Smooth muscle cell (in vitro differentiated cells): ENCODE measurements at regions not wholly inside any gene's neighbourhood (a gene's known extent, or its start where the extent isn't known, plus 50 kb on each side); places are given as distances from the start of the nearest gene placed in this dataset.
"Not testable (repeated sequence)": the region's sequence is repeated elsewhere in the genome, so short reads cannot be mapped to it uniquely, and the experiment has no call there.

Experiments used
- DNase-seq: peaks from one replicate; lab custom pipeline; 2025; ENCODE audit not compliant: unreplicated experiment; lab: John Stamatoyannopoulos, UW
- H2AFZ ChIP-seq: fragments of 200-600 bp; sonication (generic); 2 replicates; pipeline ENCODE4 v1.6.0; 2016; ENCODE audit warnings: antibody characterized with exemption, low read depth, mild to moderate bottlenecking
- H3F3A ChIP-seq: fragments of 200-600 bp; sonication (generic); 2 replicates; pipeline ENCODE4 v1.6.0; 2017; ENCODE audit warnings: antibody characterized with exemption, low read depth
- H3K27ac ChIP-seq: fragments of 200-600 bp; sonication (generic); 2 replicates; pipeline ENCODE4 v1.5.1; 2016; ENCODE audit warnings: low read depth, mild to moderate bottlenecking
- H3K27me3 ChIP-seq: fragments of 200-600 bp; sonication (generic); 2 replicates; pipeline ENCODE4 v1.6.1; 2016; ENCODE audit warnings: low read depth, mild to moderate bottlenecking
- H3K36me3 ChIP-seq: fragments of 200-600 bp; sonication (generic); 2 replicates; pipeline ENCODE4 v1.5.1; 2016; ENCODE audit warnings: low read depth
- H3K4me1 ChIP-seq: fragments of 200-600 bp; sonication (generic); 2 replicates; pipeline ENCODE4 v1.5.1; 2016; ENCODE audit warnings: low read depth
- H3K4me2 ChIP-seq: fragments of 200-600 bp; sonication (generic); 2 replicates; pipeline ENCODE4 v1.6.0; 2016; ENCODE audit warnings: mild to moderate bottlenecking
- H3K4me3 ChIP-seq: fragments of 200-600 bp; sonication (generic); 2 replicates; pipeline ENCODE4 v1.5.1; 2016; ENCODE audit warnings: mild to moderate bottlenecking
- H3K79me2 ChIP-seq: fragments of 200-600 bp; sonication (generic); 2 replicates; pipeline ENCODE4 v1.6.0; 2016; ENCODE audit warnings: low read depth, mild to moderate bottlenecking
- H3K9ac ChIP-seq: fragments of 200-600 bp; sonication (generic); 2 replicates; pipeline ENCODE4 v1.6.0; 2016; ENCODE audit warnings: low read depth
- H3K9me3 ChIP-seq: fragments of 200-600 bp; sonication (generic); replicated peaks from 2 replicates; pipeline ENCODE4 v1.5.1; 2016; ENCODE audit warnings: low read depth
- H4K20me1 ChIP-seq: fragments of 200-600 bp; sonication (generic); 2 replicates; pipeline ENCODE4 v1.6.0; 2016; ENCODE audit warnings: low read depth
- WGBS: methylation state at CpG from one replicate; pipeline ENCODE4 v1.1.7; 2016; ENCODE audit warnings: low lambda C conversion rate; 5-methylcytosine and 5-hydroxymethylcytosine counted together

- not testable (repeated sequence) for H3K9me3 ChIP-seq, H3F3A ChIP-seq, H3K27me3 ChIP-seq, H2AFZ ChIP-seq, H3K4me3 ChIP-seq, DNase-seq, H4K20me1 ChIP-seq, H3K9ac ChIP-seq, H3K4me2 ChIP-seq, H3K4me1 ChIP-seq, H3K36me3 ChIP-seq, H3K79me2 ChIP-seq, H3K27ac ChIP-seq
- 13% methylated on average over 5 of the region's 10 CpGs for WGBS
These were observed 144.2 kb upstream of the PLGLB2 start for GRCh38 chr2:87603418-87604278.

GRCh38 chr2:87604279-87604818 is 143.5 kb upstream of the PLGLB2 start:
- H3K9me3 ChIP-seq, H2AFZ ChIP-seq: not testable (repeated sequence)

GRCh38 chr2:87604980-87605379 is 142.9 kb upstream of the PLGLB2 start:
- H3K9me3 ChIP-seq, H3K4me1 ChIP-seq, H3K79me2 ChIP-seq, H4K20me1 ChIP-seq, H3K36me3 ChIP-seq, H3K27ac ChIP-seq, H3F3A ChIP-seq, H2AFZ ChIP-seq, H3K4me2 ChIP-seq, H3K4me3 ChIP-seq, DNase-seq, H3K27me3 ChIP-seq, H3K9ac ChIP-seq: not testable (repeated sequence)
- WGBS: no CpG with 5 or more reads among the region's 2 CpGs

More at GRCh38 chr2:87604279-87604818, 143.5 kb upstream of the PLGLB2 start:
- H3K36me3 ChIP-seq, H3K27me3 ChIP-seq, H3K4me2 ChIP-seq, H3K9ac ChIP-seq, DNase-seq, H3K79me2 ChIP-seq, H3K4me3 ChIP-seq, H3K4me1 ChIP-seq, H3F3A ChIP-seq, H3K27ac ChIP-seq, H4K20me1 ChIP-seq: not testable (repeated sequence)
- 0% methylated on average over 1 of the region's 6 CpGs for WGBS

GRCh38 chr2:87608377-87609166 is 139.3 kb upstream of the PLGLB2 start:
- H2AFZ ChIP-seq, H3K9ac ChIP-seq, DNase-seq, H3K27ac ChIP-seq, H3K36me3 ChIP-seq, H3K4me3 ChIP-seq, H4K20me1 ChIP-seq, H3K9me3 ChIP-seq, H3K4me1 ChIP-seq, H3K27me3 ChIP-seq, H3F3A ChIP-seq, H3K79me2 ChIP-seq, H3K4me2 ChIP-seq: not testable (repeated sequence)
- WGBS: 25% methylated on average over 1 of the region's 3 CpGs

- not testable (repeated sequence) for DNase-seq, H3K9ac ChIP-seq, H3K27me3 ChIP-seq, H3F3A ChIP-seq, H3K9me3 ChIP-seq, H3K4me2 ChIP-seq, H3K4me3 ChIP-seq, H3K79me2 ChIP-seq, H4K20me1 ChIP-seq, H3K4me1 ChIP-seq, H2AFZ ChIP-seq, H3K36me3 ChIP-seq, H3K27ac ChIP-seq
- 100% methylated on average over 1 of the region's 1 CpG for WGBS
These were observed 136.9 kb upstream of the PLGLB2 start for GRCh38 chr2:87610974-87611373.

GRCh38 chr2:87611416-87611815 is 136.5 kb upstream of the PLGLB2 start:
- WGBS: no CpG with 5 or more reads among the region's 4 CpGs
- not testable (repeated sequence) for H3K4me1 ChIP-seq, H3K4me3 ChIP-seq

GRCh38 chr2:87611956-87612355 is 135.9 kb upstream of the PLGLB2 start:
- H3K4me3 ChIP-seq, H3K4me2 ChIP-seq, H4K20me1 ChIP-seq, H3K79me2 ChIP-seq, H3K9me3 ChIP-seq, H3K36me3 ChIP-seq, H2AFZ ChIP-seq, H3K27me3 ChIP-seq, H3K4me1 ChIP-seq, H3K27ac ChIP-seq, H3K9ac ChIP-seq, H3F3A ChIP-seq, DNase-seq: not testable (repeated sequence)
- WGBS: no CpG with 5 or more reads among the region's 2 CpGs

More at GRCh38 chr2:87611416-87611815, 136.5 kb upstream of the PLGLB2 start:
- H4K20me1 ChIP-seq, H3K9me3 ChIP-seq, H3K27me3 ChIP-seq, H3F3A ChIP-seq, H3K36me3 ChIP-seq, H3K9ac ChIP-seq, H2AFZ ChIP-seq, H3K27ac ChIP-seq, H3K79me2 ChIP-seq, DNase-seq, H3K4me2 ChIP-seq: not testable (repeated sequence)

GRCh38 chr2:87614829-87615434 is 133.0 kb upstream of the PLGLB2 start:
- H3K36me3 ChIP-seq, H3K4me3 ChIP-seq: not testable (repeated sequence)

More at GRCh38 chr2:87614829-87615434, 133.0 kb upstream of the PLGLB2 start:
- not testable (repeated sequence) for H2AFZ ChIP-seq, H3F3A ChIP-seq, H3K79me2 ChIP-seq, H3K4me2 ChIP-seq, H3K4me1 ChIP-seq, H3K27ac ChIP-seq, H3K27me3 ChIP-seq, DNase-seq, H4K20me1 ChIP-seq, H3K9me3 ChIP-seq, H3K9ac ChIP-seq
